ENCODE measurements at regions not wholly inside any gene's neighbourhood (a gene's known extent, or its start where the extent isn't known, plus 50 kb on each side); places are given as distances from the start of the nearest gene placed in this dataset.

GRCh38 chr2:56709181-56709580, 525.4 kb downstream of the CCDC85A start:
- Histone ChIP-seq H3K27me3 (no peaks in the 10 kb centered on the region), H3K36me3 (no peaks in the 10 kb centered on the region), H3K9me3 (no peaks in the 10 kb centered on the region), H3K4me1 (no peaks in the 10 kb centered on the region), H3K27ac (no peak overlapping the region), H3K4me3 (no peak overlapping the region)
- WGBS, 2 donors = 54 to 60% methylated on average over 3 of the region's 3 CpGs
- no peak for DNase-seq (ENCODE audit: low spot score in 2 of 2)
- no peak for TF ChIP-seq EP300 (IDR thresholded peaks at IDR 0.05)
- no peak for TF ChIP-seq POLR2A (IDR thresholded peaks at IDR 0.05)
- no peak for TF ChIP-seq CTCF (IDR thresholded peaks at IDR 0.05)

GRCh38 chr2:56713161-56713676, 529.4 kb downstream of the CCDC85A start:
- no peaks in the 10 kb centered on the region for H3K4me1 ChIP-seq
- 54 to 65% methylated on average over 5 of the region's 5 CpGs for WGBS, 2 donors

GRCh38 chr2:56713978-56714377, 530.2 kb downstream of the CCDC85A start:
- TF ChIP-seq POLR2A (IDR thresholded peaks at IDR 0.05) (no peak), CTCF (IDR thresholded peaks at IDR 0.05) (no peak), EP300 (IDR thresholded peaks at IDR 0.05) (no peak)
- no peak overlapping the region for H3K27ac ChIP-seq
- no peaks in the 10 kb centered on the region for H3K36me3 ChIP-seq
- no peak for DNase-seq (ENCODE audit: low spot score in 2 of 2)
- H3K4me3 ChIP-seq = no peak overlapping the region
- no peaks in the 10 kb centered on the region for H3K9me3 ChIP-seq
- H3K4me1 ChIP-seq = no peaks in the 10 kb centered on the region
- H3K27me3 ChIP-seq = no peaks in the 10 kb centered on the region
- 60 to 63% methylated on average over 1 of the region's 1 CpG for WGBS, 2 donors

More at GRCh38 chr2:56713161-56713676, 529.4 kb downstream of the CCDC85A start:
- H3K36me3 ChIP-seq = no peaks in the 10 kb centered on the region
- H3K27ac ChIP-seq = no peak overlapping the region
- no peak for DNase-seq (ENCODE audit: low spot score in 2 of 2)
- H3K9me3 ChIP-seq = no peaks in the 10 kb centered on the region
- no peak for TF ChIP-seq EP300 (IDR thresholded peaks at IDR 0.05)
- no peak for TF ChIP-seq CTCF (IDR thresholded peaks at IDR 0.05)
- no peak for TF ChIP-seq POLR2A (IDR thresholded peaks at IDR 0.05)
- H3K4me3 ChIP-seq = no peak overlapping the region
- H3K27me3 ChIP-seq = no peaks in the 10 kb centered on the region

- no peak for DNase-seq (ENCODE audit: low spot score in 2 of 2)
- Histone ChIP-seq H3K4me3 (no peak overlapping the region), H3K27me3 (no peaks in the 10 kb centered on the region), H3K9me3 (no peaks in the 10 kb centered on the region), H3K4me1 (no peaks in the 10 kb centered on the region), H3K27ac (no peak overlapping the region), H3K36me3 (no peaks in the 10 kb centered on the region)
- TF ChIP-seq POLR2A (IDR thresholded peaks at IDR 0.05) (no peak), CTCF (IDR thresholded peaks at IDR 0.05) (no peak), EP300 (IDR thresholded peaks at IDR 0.05) (no peak)
- 76 to 80% methylated on average over 7 of the region's 7 CpGs for WGBS, 2 donors
Measured at GRCh38 chr2:56714400-56714799, 530.6 kb downstream of the CCDC85A start.

GRCh38 chr2:56715683-56716082, 531.9 kb downstream of the CCDC85A start:
- DNase-seq (ENCODE audit: low spot score in 2 of 2) = no peak
- Histone ChIP-seq H3K27me3 (no peaks in the 10 kb centered on the region), H3K27ac (no peak overlapping the region), H3K9me3 (no peaks in the 10 kb centered on the region), H3K4me1 (no peaks in the 10 kb centered on the region), H3K4me3 (no peak overlapping the region), H3K36me3 (no peaks in the 10 kb centered on the region)
- TF ChIP-seq EP300 (IDR thresholded peaks at IDR 0.05) = no peak
- no peak for TF ChIP-seq POLR2A (IDR thresholded peaks at IDR 0.05)
- TF ChIP-seq CTCF (IDR thresholded peaks at IDR 0.05) = no peak
- WGBS, 2 donors = 47 to 54% methylated on average over 3 of the region's 3 CpGs

All from tibial nerve (tissue), 4 donors.